ENCODE measurements at regions not wholly inside any gene's neighbourhood (a gene's known extent, or its start where the extent isn't known, plus 50 kb on each side); places are given as distances from the start of the nearest gene placed in this dataset.
"Not testable (repeated sequence)": the region's sequence is repeated elsewhere in the genome, so short reads cannot be mapped to it uniquely, and the experiment has no call there.

GRCh38 chr1:222904451-222904850, 89.6 kb downstream of the DISP1 start:
- Histone ChIP-seq H3K36me3 (no peaks in the 10 kb centered on the region), H3K4me3 (ENCODE audit: low read depth, low read length) (no peak overlapping the region), H3K27ac (no peak overlapping the region), H3K9me3 (ENCODE audit: severe bottlenecking) (no peaks in the 10 kb centered on the region), H3K27me3 (ENCODE audit: insufficient read depth, low read depth, severe bottlenecking) (no peaks in the 10 kb centered on the region)
- no peak for TF ChIP-seq CTCF (IDR thresholded peaks at IDR 0.05; ENCODE audit: low read depth, low read length)
- DNase-seq: no peak

GRCh38 chr1:222905151-222905550, 90.3 kb downstream of the DISP1 start:
- H3K27me3 ChIP-seq (ENCODE audit: insufficient read depth, low read depth, severe bottlenecking): no peaks in the 10 kb centered on the region
- TF ChIP-seq CTCF (IDR thresholded peaks at IDR 0.05; ENCODE audit: low read depth, low read length): no peak
- no peak for DNase-seq

DNA sequence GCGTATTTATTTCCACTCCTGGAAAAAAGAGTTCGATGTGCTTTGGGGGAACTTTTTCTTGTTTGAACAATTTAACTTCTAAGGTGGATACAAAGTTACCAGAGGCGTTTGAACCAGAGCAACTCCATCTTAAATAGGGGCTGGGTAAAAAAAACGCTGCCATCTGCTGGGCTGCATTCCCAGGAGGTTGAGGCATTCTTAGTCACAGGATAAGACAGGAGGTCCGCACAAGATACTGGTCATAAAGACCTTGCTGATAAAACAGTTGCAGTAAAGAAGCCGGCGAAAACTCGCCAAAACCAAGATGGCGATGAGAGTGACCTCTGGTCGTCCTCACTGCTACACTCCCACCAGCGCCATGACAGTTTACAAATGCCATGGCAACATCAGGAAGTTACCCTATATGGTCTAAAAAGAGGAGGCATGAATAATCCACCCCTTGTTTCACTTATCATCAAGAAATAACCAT, 91.5 kb downstream of the DISP1 start:
- H3K4me3 ChIP-seq (ENCODE audit: low read depth, low read length); H3K36me3 ChIP-seq; DNase-seq; H3K27me3 ChIP-seq (ENCODE audit: insufficient read depth, low read depth, severe bottlenecking); H3K27ac ChIP-seq; H3K9me3 ChIP-seq (ENCODE audit: severe bottlenecking): not testable (repeated sequence)

More at GRCh38 chr1:222905151-222905550, 90.3 kb downstream of the DISP1 start:
- Histone ChIP-seq H3K36me3 (no peaks in the 10 kb centered on the region), H3K9me3 (ENCODE audit: severe bottlenecking) (no peaks in the 10 kb centered on the region), H3K4me3 (ENCODE audit: low read depth, low read length) (no peak overlapping the region), H3K27ac (no peak overlapping the region)

- no peak for DNase-seq
- H3K9me3 ChIP-seq (ENCODE audit: severe bottlenecking): no peaks in the 10 kb centered on the region
- no peak overlapping the region for H3K27ac ChIP-seq
These were observed 94.7 kb downstream of the DISP1 start for GRCh38 chr1:222909586-222909985.

DNA sequence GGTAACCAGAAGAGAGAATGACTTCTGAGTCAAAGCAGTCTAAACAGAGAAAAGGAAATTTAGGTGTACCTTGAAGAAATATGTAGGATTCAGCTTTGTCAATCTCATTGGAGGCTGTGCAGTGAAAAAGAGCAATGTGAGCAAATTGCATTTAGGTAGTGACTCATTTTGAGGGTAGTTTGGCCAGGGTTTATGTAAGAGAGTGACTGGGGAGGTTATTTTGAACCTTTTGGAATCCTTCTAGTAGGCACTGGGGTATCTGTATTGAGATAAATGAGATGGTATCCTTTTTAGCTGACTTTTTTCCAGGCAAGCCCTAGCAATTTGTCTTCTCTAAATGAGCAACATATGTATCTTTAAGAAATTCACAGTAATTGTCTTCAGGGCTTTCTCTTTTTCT, 95.9 kb downstream of the DISP1 start:
- Histone ChIP-seq H3K36me3 (no peaks in the 10 kb centered on the region), H3K9me3 (ENCODE audit: severe bottlenecking) (no peaks in the 10 kb centered on the region), H3K4me3 (ENCODE audit: low read depth, low read length) (no peak overlapping the region), H3K27ac (no peak overlapping the region), H3K27me3 (ENCODE audit: insufficient read depth, low read depth, severe bottlenecking) (no peaks in the 10 kb centered on the region)
- DNase-seq: no peak
- no peak for TF ChIP-seq CTCF (IDR thresholded peaks at IDR 0.05; ENCODE audit: low read depth, low read length)

More at GRCh38 chr1:222909586-222909985, 94.7 kb downstream of the DISP1 start:
- no peaks in the 10 kb centered on the region for H3K27me3 ChIP-seq (ENCODE audit: insufficient read depth, low read depth, severe bottlenecking)
- H3K36me3 ChIP-seq: no peaks in the 10 kb centered on the region
- TF ChIP-seq CTCF (IDR thresholded peaks at IDR 0.05; ENCODE audit: low read depth, low read length): no peak
- H3K4me3 ChIP-seq (ENCODE audit: low read depth, low read length): no peak overlapping the region

- H3K27ac ChIP-seq: no peak overlapping the region
These were observed 97.0 kb downstream of the DISP1 start for GRCh38 chr1:222911866-222912265.

More at GRCh38 chr1:222911866-222912265, 97.0 kb downstream of the DISP1 start:
- no peak for DNase-seq
- no peaks in the 10 kb centered on the region for H3K27me3 ChIP-seq (ENCODE audit: insufficient read depth, low read depth, severe bottlenecking)
- no peaks in the 10 kb centered on the region for H3K9me3 ChIP-seq (ENCODE audit: severe bottlenecking)
- TF ChIP-seq CTCF (IDR thresholded peaks at IDR 0.05; ENCODE audit: low read depth, low read length): no peak
- H3K36me3 ChIP-seq: no peaks in the 10 kb centered on the region
- no peak overlapping the region for H3K4me3 ChIP-seq (ENCODE audit: low read depth, low read length)

All from WERI-Rb-1 (cell line).